IMR-90 (cell line): ENCODE measurements at regions not wholly inside any gene's neighbourhood (a gene's known extent, or its start where the extent isn't known, plus 50 kb on each side); places are given as distances from the start of the nearest gene placed in this dataset.

Experiments
- ATAC-seq: fragments of 200-7000 bp; cut with Tn5 transposase; 2 replicates; pipeline ENCODE4 v1.9.1; 2020; ENCODE audit warnings: low read depth, mild to moderate bottlenecking, moderate library complexity
- BruUV-seq: library from RNA; stranded (reverse); fragments of 400-500 nt; replicated peaks from 2 replicates; lab custom pipeline; 2021; lab: Mats Ljungman, UMichigan
- CTCF ChIA-PET: fragments of 300-600 bp; formaldehyde crosslinking; extraction: SDS; loops from one replicate; lab custom pipeline; 2021; ENCODE audit warnings: antibody characterized with exemption; lab: Yijun Ruan, JAX
- POLR2A ChIA-PET: fragments of 300-600 bp; sonication (Branson Sonifier 250); formaldehyde crosslinking; loops from one replicate; lab custom pipeline; 2022; ENCODE audit warnings: antibody characterized with exemption; ENCODE audit not compliant: unreplicated experiment; lab: Charles Lee
- DNase-seq: peaks from one replicate; pipeline ENCODE4 v3.0.0; 2013
- H2AFZ ChIP-seq: replicated peaks from 2 replicates; pipeline ENCODE3; 2013; ENCODE audit warnings: low read length, mild to moderate bottlenecking; ENCODE audit not compliant: poor library complexity
- H2AK5ac ChIP-seq: 2 replicates; pipeline ENCODE4 v1.6.1; 2013; ENCODE audit warnings: low read depth, low read length, inconsistent platforms
- H2AK9ac ChIP-seq: replicated peaks from 2 replicates; pipeline ENCODE3; 2013; ENCODE audit warnings: mild to moderate bottlenecking, low read depth, low read length, moderate library complexity; ENCODE audit not compliant: poor library complexity
- H2BK120ac ChIP-seq: 2 replicates; pipeline ENCODE4 v1.6.1; 2013; ENCODE audit warnings: low read depth, low read length, inconsistent platforms
- H2BK15ac ChIP-seq: 3 replicates; pipeline ENCODE4 v1.6.1; 2013; ENCODE audit warnings: low read depth, low read length, inconsistent platforms
- H2BK20ac ChIP-seq: 2 replicates; pipeline ENCODE4 v1.6.1; 2013; ENCODE audit warnings: low read depth, mild to moderate bottlenecking, inconsistent platforms, low read length, moderate library complexity
- H2BK5ac ChIP-seq: 2 replicates; pipeline ENCODE4 v1.6.1; 2013; ENCODE audit warnings: mild to moderate bottlenecking, low read depth, low read length, inconsistent platforms; ENCODE audit not compliant: poor library complexity, severe bottlenecking
- H3K14ac ChIP-seq: replicated peaks from 2 replicates; pipeline ENCODE4 v1.6.1; 2013; ENCODE audit warnings: low read depth, low read length, inconsistent platforms
- H3K18ac ChIP-seq: 2 replicates; pipeline ENCODE4 v1.6.1; 2013; ENCODE audit warnings: low read depth, low read length, control low read depth
- H3K23ac ChIP-seq: 2 replicates; pipeline ENCODE4 v1.6.1; 2013; ENCODE audit warnings: low read depth, low read length, inconsistent platforms
- H3K27ac ChIP-seq: 2 replicates; pipeline ENCODE4 v1.5.1; 2013; ENCODE audit warnings: mild to moderate bottlenecking, control low read depth, low read length; ENCODE audit not compliant: insufficient read depth
- H3K27me3 ChIP-seq: 2 replicates; pipeline ENCODE4 v1.6.1; 2013; ENCODE audit warnings: low read length; ENCODE audit not compliant: control insufficient read depth, insufficient read depth
- H3K36me3 ChIP-seq: 2 replicates; pipeline ENCODE4 v1.6.1; 2013; ENCODE audit warnings: low read length, mixed read lengths; ENCODE audit not compliant: control insufficient read depth, insufficient read depth
- H3K4ac ChIP-seq: 2 replicates; pipeline ENCODE4 v1.6.1; 2013; ENCODE audit warnings: low read depth, low read length, inconsistent platforms
- H3K4me1 ChIP-seq: 2 replicates; pipeline ENCODE4 v1.6.1; 2013; ENCODE audit warnings: low read length, mixed read lengths; ENCODE audit not compliant: control insufficient read depth, insufficient read depth
- H3K4me2 ChIP-seq: 2 replicates; pipeline ENCODE4 v1.6.1; 2013; ENCODE audit warnings: low read depth, mild to moderate bottlenecking, control low read depth, low read length, moderate library complexity
- H3K4me3 ChIP-seq: 2 replicates; pipeline ENCODE4 v1.5.1; 2013; ENCODE audit warnings: low read depth, mild to moderate bottlenecking, control low read depth, low read length, moderate library complexity; ENCODE audit not compliant: insufficient read depth
- H3K56ac ChIP-seq: 2 replicates; pipeline ENCODE4 v1.6.1; 2013; ENCODE audit warnings: low read length, inconsistent platforms; ENCODE audit not compliant: insufficient read depth; ENCODE audit errors: extremely low read depth
- H3K79me1 ChIP-seq, 2 experiments: 2 replicates each; pipeline ENCODE4 v1.6.1; 2013; ENCODE audit warnings: low read length in 2 of 2, inconsistent platforms in 1 of 2, low read depth in 1 of 2
- H3K9ac ChIP-seq: 2 replicates; pipeline ENCODE4 v1.6.1; 2013; ENCODE audit warnings: low read depth, low read length, control low read depth
- H3K9me1 ChIP-seq: 2 replicates; pipeline ENCODE4 v1.6.1; 2013; ENCODE audit warnings: low read length, inconsistent platforms; ENCODE audit not compliant: insufficient read depth
- H3K9me3 ChIP-seq: 2 replicates; pipeline ENCODE4 v1.6.1; 2013; ENCODE audit warnings: low read length; ENCODE audit not compliant: control insufficient read depth, insufficient read depth
- H4K20me1 ChIP-seq: 2 replicates; pipeline ENCODE4 v1.6.1; 2013; ENCODE audit warnings: low read length, inconsistent platforms; ENCODE audit not compliant: insufficient read depth
- H4K5ac ChIP-seq: 2 replicates; pipeline ENCODE4 v1.6.1; 2013; ENCODE audit warnings: mild to moderate bottlenecking, low read depth, low read length, control low read depth
- H4K8ac ChIP-seq, 2 experiments: 2 replicates each; pipeline ENCODE4 v1.6.1; 2013; ENCODE audit warnings: low read depth in 2 of 2, low read length in 2 of 2, control low read depth in 1 of 2, inconsistent platforms in 1 of 2
- H4K91ac ChIP-seq: 2 replicates; pipeline ENCODE4 v1.6.1; 2013; ENCODE audit warnings: low read depth, low read length, inconsistent platforms; ENCODE audit not compliant: insufficient read depth
- CTCF ChIP-seq: conservative IDR thresholded peaks from 2 replicates; pipeline ENCODE4 v1.5.1; 2012; ENCODE audit warnings: mild to moderate bottlenecking, low read depth, low read length, improper control_type of control experiment
- SMC3 ChIP-seq: fragments of 150-350 bp; IDR thresholded peaks from 2 replicates; pipeline ENCODE4 v1.6.1; 2016; ENCODE audit warnings: low read depth, mild to moderate bottlenecking, antibody characterized with exemption, low read length, moderate library complexity
- WGBS, 2 experiments: methylation state at CpG; one replicate each; pipeline versions ENCODE4 v1.1.5 to v1.1.7; 2013; ENCODE audit warnings: missing lambda C conversion rate in 2 of 2; ENCODE audit not compliant: insufficient read length in 1 of 2; ENCODE audit errors: extremely low coverage in 2 of 2; 5-methylcytosine and 5-hydroxymethylcytosine counted together
- dilution Hi-C: fragments of 300-500 bp; cut with HindIII; formaldehyde crosslinking; loops from one replicate; pipeline ENCODE4 v1.14.3; 2018; ENCODE audit warnings: low sequenced_read_pairs; ENCODE audit not compliant: unreplicated experiment
- in situ Hi-C: fragments of 300-500 bp; cut with MboI; formaldehyde crosslinking; loops from 3 replicates; pipeline ENCODE4 v1.14.3; 2019; ENCODE audit warnings: low sequenced_read_pairs, inconsistent platforms, mixed read lengths
- intact Hi-C: fragments of 100-400 bp; cut with micrococcal nuclease; formaldehyde crosslinking; loops from 2 replicates; pipeline ENCODE4 v1.10.0; 2022

GRCh38 chr3:6549296-6549695, 311.6 kb upstream of the GRM7 start:
- Histone ChIP-seq H3K4me1 (no peaks in the 10 kb centered on the region), H3K27me3 (no peaks in the 10 kb centered on the region), H3K56ac (no peak overlapping the region), H2BK20ac (no peak overlapping the region), H2BK5ac (no peak overlapping the region), H3K14ac (no peak overlapping the region), H2BK120ac (no peak overlapping the region), H3K9me1 (no peaks in the 10 kb centered on the region), H3K27ac (no peak overlapping the region), H3K18ac (no peak overlapping the region), H4K5ac (no peak overlapping the region), H4K20me1 (no peaks in the 10 kb centered on the region), H3K23ac (no peak overlapping the region), H3K4me2 (no peak overlapping the region), H3K9me3 (peaks cover 3% of the 10 kb centered on the region; the same call in 1 of the 2 replicates), H2AFZ (no peak overlapping the region), H3K4me3 (no peak overlapping the region), H2AK5ac (no peak overlapping the region), H3K79me1 (no peaks in the 10 kb centered on the region), H4K8ac (no peak overlapping the region), H3K9ac (no peak overlapping the region), H4K91ac (no peak overlapping the region), H2BK15ac (no peak overlapping the region), H3K36me3 (no peaks in the 10 kb centered on the region), H2AK9ac (no peak overlapping the region), H3K4ac (no peak overlapping the region)
- dilution Hi-C loops (no loop called here), in situ Hi-C loops (no loop called here), intact Hi-C loops (no loop called here)
- TF ChIP-seq CTCF, result no peak
- TF ChIP-seq SMC3, result no peak
- CTCF ChIA-PET, result no interaction called here
- WGBS, 2 experiments, result 40% methylated on average over 1 of the region's 4 CpGs; no CpG with 5 or more reads in 1 of the 2 experiments
- BruUV-seq, result no TSS peak
- DNase-seq (no peak), ATAC-seq (no peak)
- POLR2A ChIA-PET, result no interaction called here
